H9 (cell line): ENCODE measurements at regions not wholly inside any gene's neighbourhood (a gene's known extent, or its start where the extent isn't known, plus 50 kb on each side); places are given as distances from the start of the nearest gene placed in this dataset.
A peak's percentile ranks its signal among the peaks of the same experiment; 100 is the strongest.

Experiments
- DNase-seq: peaks from one replicate; pipeline ENCODE4 v3.0.0-alpha.2; 2017
- H2AFZ ChIP-seq: one replicate; pipeline ENCODE4 v1.6.1; 2013; ENCODE audit warnings: mild to moderate bottlenecking, low read length, control low read depth, moderate library complexity
- H2AK5ac ChIP-seq: 2 replicates; pipeline ENCODE4 v1.6.1; 2013; ENCODE audit warnings: low read length, control low read depth, mixed read lengths; ENCODE audit not compliant: insufficient read length
- H2BK120ac ChIP-seq: one replicate; pipeline ENCODE4 v1.6.1; 2013; ENCODE audit warnings: low read depth, mild to moderate bottlenecking, low read length, control low read depth, inconsistent platforms; ENCODE audit not compliant: poor library complexity, severe bottlenecking
- H2BK12ac ChIP-seq: 2 replicates; pipeline ENCODE4 v1.6.1; 2013; ENCODE audit warnings: low read length, control low read depth, mixed read lengths, low read depth; ENCODE audit not compliant: insufficient read length
- H2BK15ac ChIP-seq: 2 replicates; pipeline ENCODE4 v1.6.1; 2013; ENCODE audit warnings: low read depth, low read length, control low read depth
- H2BK20ac ChIP-seq: one replicate; pipeline ENCODE4 v1.6.1; 2013; ENCODE audit warnings: low read depth, mild to moderate bottlenecking, low read length, control low read depth, inconsistent platforms; ENCODE audit not compliant: poor library complexity, severe bottlenecking
- H2BK5ac ChIP-seq: 2 replicates; pipeline ENCODE4 v1.6.1; 2013; ENCODE audit warnings: low read length, control low read depth, mixed read lengths; ENCODE audit not compliant: insufficient read length
- H3K14ac ChIP-seq: 2 replicates; pipeline ENCODE4 v1.6.1; 2013; ENCODE audit warnings: low read length, control low read depth; ENCODE audit not compliant: insufficient read depth
- H3K18ac ChIP-seq: 2 replicates; pipeline ENCODE4 v1.6.1; 2013; ENCODE audit warnings: low read depth, mild to moderate bottlenecking, mixed read lengths, low read length, control low read depth; ENCODE audit not compliant: insufficient read length
- H3K23ac ChIP-seq: 2 replicates; pipeline ENCODE4 v1.6.1; 2013; ENCODE audit warnings: low read length, control low read depth, mixed read lengths, low read depth; ENCODE audit not compliant: insufficient read length
- H3K23me2 ChIP-seq: 2 replicates; pipeline ENCODE4 v1.6.1; 2013; ENCODE audit warnings: low read depth, mild to moderate bottlenecking, mixed read lengths, low read length, control low read depth; ENCODE audit not compliant: insufficient read length, poor library complexity, severe bottlenecking
- H3K27ac ChIP-seq: 2 replicates; pipeline ENCODE4 v1.5.1; 2013; ENCODE audit warnings: low read length, control low read depth, mixed read lengths, low read depth; ENCODE audit not compliant: insufficient read length
- H3K27me3 ChIP-seq: 2 replicates; pipeline ENCODE4 v1.6.1; 2013; ENCODE audit warnings: low read length, control low read depth, inconsistent platforms; ENCODE audit not compliant: insufficient read depth
- H3K4ac ChIP-seq: 2 replicates; pipeline ENCODE4 v1.6.1; 2013; ENCODE audit warnings: low read depth, mild to moderate bottlenecking, control low read depth, inconsistent platforms, low read length, moderate library complexity
- H3K4me1 ChIP-seq: 2 replicates; pipeline ENCODE4 v1.6.1; 2013; ENCODE audit warnings: low read length, control low read depth, inconsistent platforms; ENCODE audit not compliant: insufficient read depth
- H3K4me2 ChIP-seq: 2 replicates; pipeline ENCODE4 v1.6.1; 2013; ENCODE audit warnings: low read length, control low read depth, mixed read lengths; ENCODE audit not compliant: insufficient read length, insufficient read depth
- H3K56ac ChIP-seq: 2 replicates; pipeline ENCODE4 v1.6.1; 2013; ENCODE audit warnings: low read depth, mild to moderate bottlenecking, mixed read lengths, low read length, control low read depth; ENCODE audit not compliant: insufficient read length
- H3K79me1 ChIP-seq: 2 replicates; pipeline ENCODE4 v1.6.1; 2013; ENCODE audit warnings: low read depth, mild to moderate bottlenecking, moderate library complexity, low read length, control low read depth, inconsistent platforms; ENCODE audit not compliant: insufficient read depth, poor library complexity, severe bottlenecking
- H3K79me2 ChIP-seq: 2 replicates; pipeline ENCODE4 v1.6.1; 2013; ENCODE audit warnings: low read length, control low read depth, inconsistent platforms; ENCODE audit not compliant: insufficient read depth
- H3K9ac ChIP-seq: 2 replicates; pipeline ENCODE4 v1.6.1; 2013; ENCODE audit warnings: low read length, control low read depth, mixed read lengths; ENCODE audit not compliant: insufficient read length; ENCODE audit errors: extremely low read depth
- H3K9me3 ChIP-seq: one replicate; pipeline ENCODE4 v1.6.1; 2013; ENCODE audit warnings: low read depth, low read length, inconsistent platforms; ENCODE audit not compliant: control insufficient read depth
- H3T11ph ChIP-seq: one replicate; pipeline ENCODE4 v1.6.1; 2013; ENCODE audit warnings: mild to moderate bottlenecking, low read length, control low read depth, inconsistent platforms
- H4K20me1 ChIP-seq: one replicate; pipeline ENCODE4 v1.6.1; 2013; ENCODE audit not compliant: control insufficient read depth, insufficient read length, insufficient read depth
- H4K5ac ChIP-seq: 2 replicates; pipeline ENCODE4 v1.6.1; 2013; ENCODE audit warnings: low read depth, mild to moderate bottlenecking, mixed read lengths, low read length, control low read depth; ENCODE audit not compliant: insufficient read length
- H4K8ac ChIP-seq: replicated peaks from 2 replicates; pipeline ENCODE4 v1.6.1; 2013; ENCODE audit warnings: low read length, control low read depth, mixed read lengths, low read depth; ENCODE audit not compliant: insufficient read length
- H4K91ac ChIP-seq: 2 replicates; pipeline ENCODE4 v1.6.1; 2013; ENCODE audit warnings: low read depth, mild to moderate bottlenecking, moderate library complexity, mixed read lengths, low read length, control low read depth; ENCODE audit not compliant: insufficient read length
- H3K27ac Mint-ChIP-seq, 3 experiments: 2 replicates in 2 of 3; 3 replicates in 1 of 3; pipeline ENCODE4 v1.8.0; 2020 to 2021; ENCODE audit warnings: mixed read lengths in 3 of 3, mild to moderate bottlenecking in 1 of 3, moderate library complexity in 1 of 3
- H3K27me3 Mint-ChIP-seq: 2 replicates; pipeline ENCODE4 v1.8.0; 2021; ENCODE audit warnings: low read depth, mild to moderate bottlenecking, moderate library complexity, mixed read lengths
- H3K36me3 Mint-ChIP-seq, 3 experiments: 2 replicates in 2 of 3; 3 replicates in 1 of 3; pipeline ENCODE4 v1.8.0; 2020 to 2021; ENCODE audit warnings: low read depth in 3 of 3, mixed read lengths in 3 of 3; ENCODE audit not compliant: insufficient read depth in 1 of 3
- H3K4me1 Mint-ChIP-seq, 2 experiments: 2 replicates each; pipeline ENCODE4 v1.8.0; 2020; ENCODE audit warnings: mixed read lengths in 2 of 2
- H3K4me3 Mint-ChIP-seq, 2 experiments: 2 replicates in 1 of 2; 3 replicates in 1 of 2; pipeline ENCODE4 v1.8.0; 2020 to 2021; ENCODE audit warnings: mild to moderate bottlenecking in 2 of 2, mixed read lengths in 2 of 2, moderate library complexity in 1 of 2
- H3K9me3 Mint-ChIP-seq, 2 experiments: 2 replicates in 1 of 2; 3 replicates in 1 of 2; pipeline ENCODE4 v1.8.0; 2020; ENCODE audit warnings: mild to moderate bottlenecking in 2 of 2, mixed read lengths in 2 of 2, moderate library complexity in 1 of 2
- CTCF ChIP-seq: fragments of 200-600 bp; sonication (generic); conservative IDR thresholded peaks from 3 replicates; pipeline ENCODE4 v1.8.0; 2021; ENCODE audit warnings: antibody characterized with exemption, mild to moderate bottlenecking
- WGBS: extraction: QIAGEN DNeasy Blood & Tissue Kit; methylation state at CpG from one replicate; pipeline ENCODE4 v1.1.7; 2013; ENCODE audit warnings: missing lambda C conversion rate, low lambda C conversion rate, mixed read lengths; ENCODE audit not compliant: insufficient read length; ENCODE audit errors: extremely low coverage; 5-methylcytosine and 5-hydroxymethylcytosine counted together

- Histone ChIP-seq H2BK20ac (no peak overlapping the region), H3K9ac (no peak overlapping the region), H3K23ac (no peak overlapping the region), H4K5ac (no peak overlapping the region), H3K23me2 (no peaks in the 10 kb centered on the region), H3K4me2 (no peak overlapping the region), H2AK5ac (no peak overlapping the region), H2BK5ac (no peak overlapping the region), H2AFZ (no peak overlapping the region), H3K4ac (no peak overlapping the region), H3K56ac (no peak overlapping the region), H4K20me1 (no peaks in the 10 kb centered on the region), H3K18ac (no peak overlapping the region), H3K14ac (no peak overlapping the region), H4K8ac (no peak overlapping the region), H2BK15ac (no peak overlapping the region), H3K9me3 (no peaks in the 10 kb centered on the region), H3K27ac (no peak overlapping the region), H2BK120ac (no peak overlapping the region), H3K27me3 (no peaks in the 10 kb centered on the region), H3K79me1 (no peaks in the 10 kb centered on the region), H3K4me1 (no peaks in the 10 kb centered on the region), H2BK12ac (no peak overlapping the region), H4K91ac (no peak overlapping the region), H3T11ph (no peak overlapping the region), H3K79me2 (no peaks in the 10 kb centered on the region)
- Mint-ChIP-seq H3K27me3 (peaks cover 4% of the 10 kb centered on the region; the same call in 1 of the 2 replicates), H3K9me3 (peaks cover 10 to 18% of the 10 kb centered on the region in 2 experiments), H3K27ac (no peak overlapping the region), H3K36me3 (peaks cover 0 to 10% (median 2%) of the 10 kb centered on the region in 3 experiments; a peak in 4 of 7 replicates), H3K4me3 (no peak overlapping the region), H3K4me1 (no peaks in the 10 kb centered on the region)
- TF ChIP-seq CTCF: peak; percentile 63
- WGBS: no CpG with 5 or more reads among the region's 5 CpGs
- peak; percentile 52 for DNase-seq
Measured at GRCh38 chr9:90053027-90053426, 448.2 kb downstream of the GADD45G start.
